H4 (cell line): ENCODE measurements at regions not wholly inside any gene's neighbourhood (a gene's known extent, or its start where the extent isn't known, plus 50 kb on each side); places are given as distances from the start of the nearest gene placed in this dataset.
"Not testable (repeated sequence)": the region's sequence is repeated elsewhere in the genome, so short reads cannot be mapped to it uniquely, and the experiment has no call there.

Experiments
- DNase-seq: peaks from one replicate; pipeline ENCODE4 v3.0.0-alpha.2; 2015; ENCODE audit warnings: low spot score

DNA sequence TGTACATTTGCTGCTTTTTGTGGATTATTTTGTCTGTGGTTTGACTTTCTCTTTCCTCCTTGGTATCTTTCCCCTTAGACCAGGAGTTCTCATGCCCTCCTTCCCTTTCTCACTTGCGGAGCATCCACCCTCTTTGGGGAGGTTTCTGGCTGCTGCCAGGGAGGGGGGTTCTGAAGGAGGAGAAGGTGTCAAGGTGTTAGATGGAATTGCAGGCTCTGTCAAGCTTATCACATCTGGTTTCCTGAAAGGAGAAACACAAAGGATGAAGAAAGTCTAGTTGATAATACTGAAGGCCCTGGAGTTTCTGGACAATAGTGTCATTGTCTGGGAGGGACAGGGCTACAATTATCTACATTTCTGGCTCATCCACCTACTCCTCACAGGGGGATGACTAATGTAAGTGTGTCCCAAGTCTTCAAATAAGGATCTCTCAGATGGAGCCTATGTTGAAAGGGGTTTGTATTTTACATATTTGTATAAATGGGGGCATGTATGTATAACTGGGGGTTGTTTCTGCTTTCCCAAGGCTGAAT is 217.3 kb upstream of the CCDC196 start:
- DNase-seq = no peak

DNA sequence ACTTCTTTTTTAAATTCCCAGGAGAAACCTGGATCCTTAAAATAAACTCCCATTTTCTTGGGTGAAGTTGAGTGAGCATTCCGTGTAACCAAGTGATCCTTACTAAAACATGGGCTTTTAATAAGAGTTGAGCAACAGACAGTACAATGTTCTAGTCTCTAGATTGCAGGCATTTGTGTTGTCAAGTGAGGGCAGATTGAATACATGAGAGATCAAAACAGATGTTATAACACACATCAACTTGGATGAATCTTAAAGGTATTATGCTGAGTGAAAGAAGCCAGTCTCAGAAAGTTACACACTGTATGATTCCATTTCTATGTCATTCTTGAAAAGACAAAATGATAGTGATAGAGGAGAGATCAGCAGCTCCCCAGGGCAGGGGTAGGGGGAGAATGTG is 213.9 kb upstream of the CCDC196 start:
- no peak for DNase-seq

DNA sequence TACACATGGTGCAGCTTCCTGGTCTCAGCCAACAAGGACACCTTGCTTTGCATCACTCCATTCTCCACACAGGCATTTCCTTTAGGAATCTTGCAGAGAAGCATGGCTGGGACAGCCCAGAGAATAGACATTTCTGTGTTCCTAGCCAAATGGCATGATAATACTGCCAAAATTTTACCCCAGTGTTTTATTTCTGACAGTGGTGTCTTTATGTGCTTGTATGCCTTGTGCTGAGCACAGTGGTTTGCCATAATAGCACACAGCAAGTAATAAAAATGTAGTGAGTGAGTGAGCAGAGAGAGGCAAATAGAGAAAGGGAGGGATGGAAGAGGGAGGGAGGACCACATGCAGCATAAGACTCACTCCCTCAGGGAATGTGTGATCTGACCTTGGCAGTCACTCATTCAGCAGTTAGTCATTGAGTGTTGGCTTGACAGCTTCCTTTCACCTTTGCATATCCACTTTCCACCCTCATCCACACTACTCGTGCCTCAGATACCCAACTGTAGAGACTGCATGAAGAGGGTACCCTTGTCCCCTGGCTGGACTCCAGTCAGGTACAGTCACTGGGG is 212.8 kb upstream of the CCDC196 start:
- no peak for DNase-seq

DNA sequence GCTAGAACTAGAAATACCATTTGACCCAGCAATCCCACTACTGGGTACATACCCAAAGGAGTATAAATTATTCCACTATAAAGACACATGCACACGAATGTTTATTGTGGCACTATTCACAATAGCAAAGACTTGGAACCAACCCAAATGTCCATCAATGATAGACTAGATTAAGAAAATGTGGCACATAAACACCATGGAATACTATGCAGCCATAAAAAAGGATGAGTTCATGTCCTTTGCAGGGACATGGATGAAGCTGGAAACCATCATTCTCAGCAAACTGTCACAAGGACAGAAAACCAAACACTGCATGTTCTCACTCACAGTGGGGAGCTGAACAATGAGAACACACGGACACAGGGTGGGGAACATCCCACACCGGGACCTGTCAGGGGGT is 207.8 kb upstream of the CCDC196 start:
- not testable (repeated sequence) for DNase-seq

DNA sequence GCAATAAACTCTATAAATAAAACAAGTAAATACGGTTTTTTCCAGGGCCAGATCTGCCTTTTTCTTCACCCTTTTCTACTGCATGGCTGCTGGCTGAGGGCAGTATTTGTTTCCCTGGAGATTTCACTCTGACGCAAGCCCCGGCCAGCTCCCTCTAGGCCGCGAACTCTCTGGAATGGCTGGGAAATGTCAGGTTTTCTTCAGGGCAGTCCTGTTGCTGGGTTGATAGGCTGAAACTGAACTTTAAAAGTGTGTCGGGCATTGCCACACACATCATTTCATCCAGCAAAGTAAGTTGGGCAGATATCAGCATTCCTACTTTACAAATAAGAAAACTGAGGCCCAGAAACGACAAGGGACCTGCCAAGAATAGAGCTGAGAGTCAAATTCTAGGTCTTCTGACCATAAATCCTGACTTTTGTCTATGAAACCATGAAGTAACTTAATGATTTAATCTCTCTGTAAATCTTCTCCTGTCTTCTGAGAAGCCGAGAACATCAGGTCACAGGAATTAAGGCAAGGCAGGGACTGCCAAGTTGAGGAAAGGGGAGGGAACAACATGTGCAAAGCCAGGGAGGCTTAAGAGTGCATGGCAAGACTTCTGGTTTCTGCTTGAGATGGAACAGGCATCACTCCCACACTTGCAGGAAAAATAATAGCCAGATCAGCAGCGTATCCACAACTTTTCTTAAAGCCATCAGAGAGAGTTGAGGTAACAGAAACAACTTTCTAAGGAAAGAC is 205.0 kb upstream of the CCDC196 start:
- DNase-seq = no peak

DNA sequence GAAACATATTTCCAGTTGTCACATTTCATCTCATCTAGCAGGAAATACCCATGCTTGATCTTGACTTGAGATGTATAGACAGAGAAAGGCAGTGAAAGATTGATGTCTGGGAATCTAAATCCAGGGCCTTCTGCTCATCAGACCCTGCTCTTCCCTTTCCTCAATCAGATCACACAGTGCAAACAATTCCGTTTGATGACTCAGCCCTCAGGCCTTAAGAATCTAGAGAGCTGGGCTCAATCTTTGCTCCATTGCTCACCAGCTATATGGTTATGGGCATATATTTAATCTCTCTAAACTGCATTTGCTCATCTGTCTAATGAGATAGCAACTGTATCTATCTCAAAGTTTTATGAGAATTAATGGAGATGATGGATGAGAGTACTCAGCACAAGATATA is 201.8 kb upstream of the CCDC196 start:
- no peak for DNase-seq

DNA sequence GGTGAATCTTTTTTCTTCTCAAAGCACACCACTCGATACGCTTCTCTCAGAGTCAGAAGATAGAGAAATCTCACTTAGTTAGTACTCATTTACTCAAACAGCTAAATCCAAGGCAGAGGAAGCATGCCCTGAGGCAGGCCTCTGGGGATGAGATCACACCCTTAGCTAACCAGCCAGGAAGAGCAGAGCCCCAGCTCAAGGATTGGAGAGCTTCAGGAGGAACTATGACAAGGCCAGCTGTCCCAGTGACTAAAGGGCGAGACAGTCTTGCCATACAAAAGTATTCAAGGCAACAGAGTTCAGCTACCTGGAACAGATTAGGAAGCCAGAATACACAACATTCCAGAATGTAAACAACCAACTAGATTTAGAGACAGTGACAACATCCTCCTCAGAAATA is 197.7 kb upstream of the CCDC196 start:
- no peak for DNase-seq

DNA sequence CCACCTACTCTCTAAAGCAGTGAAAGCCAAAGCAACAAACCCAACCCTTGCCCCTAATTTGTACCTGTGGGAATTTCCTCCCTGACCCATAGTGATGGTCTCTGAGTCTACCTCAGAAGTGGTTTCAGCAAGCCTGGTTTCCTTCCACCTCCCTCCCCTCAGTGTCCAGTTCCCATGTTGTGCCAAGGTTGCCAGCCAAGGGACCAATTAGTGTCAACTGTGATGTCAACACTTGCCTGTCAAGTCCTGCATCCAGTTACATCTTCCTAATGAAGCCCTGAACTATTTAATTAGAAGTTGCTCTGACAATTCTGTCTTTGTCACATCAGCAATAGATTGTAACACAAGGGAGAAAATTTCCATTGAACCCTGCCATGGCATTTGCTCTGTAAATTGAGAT is 194.4 kb upstream of the CCDC196 start:
- no peak for DNase-seq

DNA sequence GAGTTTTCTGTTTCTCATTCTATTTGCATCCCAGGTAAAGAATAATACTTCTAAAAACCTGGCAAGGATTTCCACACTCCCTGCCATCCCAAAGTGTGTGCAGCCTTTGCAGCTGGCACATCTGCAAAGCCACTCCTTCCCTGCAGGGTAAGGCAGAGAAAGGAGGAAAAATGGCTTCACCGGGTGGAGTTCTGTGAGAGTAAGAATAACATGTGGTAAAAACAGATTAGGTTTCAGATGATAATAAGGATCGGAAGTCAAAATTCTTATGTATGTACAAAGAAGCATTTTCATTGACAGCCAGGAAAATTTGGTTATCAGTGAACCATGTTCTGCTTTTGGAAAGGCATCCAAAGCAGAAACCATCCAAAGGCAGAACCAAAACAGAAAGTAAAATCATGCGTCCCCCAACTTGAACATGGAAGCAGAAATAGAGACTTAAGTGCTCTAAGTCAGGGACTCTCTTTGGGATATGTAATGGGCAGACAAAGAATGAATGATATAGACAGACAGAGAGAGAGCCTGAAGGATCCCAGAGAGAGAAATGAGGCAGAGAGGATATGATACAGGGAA is 192.6 kb upstream of the CCDC196 start:
- DNase-seq = no peak

DNA sequence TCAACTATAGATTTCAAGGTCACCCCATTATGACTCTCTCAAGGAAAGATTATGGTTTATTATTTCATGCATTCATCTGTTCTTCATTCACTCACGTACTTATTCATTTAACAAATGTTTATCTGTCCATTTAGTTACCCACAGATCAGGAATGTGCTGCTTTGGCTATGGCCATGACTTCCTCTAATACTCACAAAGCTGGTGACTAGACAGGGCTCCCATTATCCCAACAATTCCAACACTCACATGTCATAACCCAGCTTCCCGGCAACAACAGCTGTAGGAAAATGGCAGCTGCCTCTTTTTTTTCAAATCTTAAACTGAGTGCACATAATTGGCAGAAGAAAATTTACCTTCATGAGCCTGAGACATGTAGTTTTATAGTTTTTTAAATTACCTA is 190.8 kb upstream of the CCDC196 start:
- DNase-seq = no peak

DNA sequence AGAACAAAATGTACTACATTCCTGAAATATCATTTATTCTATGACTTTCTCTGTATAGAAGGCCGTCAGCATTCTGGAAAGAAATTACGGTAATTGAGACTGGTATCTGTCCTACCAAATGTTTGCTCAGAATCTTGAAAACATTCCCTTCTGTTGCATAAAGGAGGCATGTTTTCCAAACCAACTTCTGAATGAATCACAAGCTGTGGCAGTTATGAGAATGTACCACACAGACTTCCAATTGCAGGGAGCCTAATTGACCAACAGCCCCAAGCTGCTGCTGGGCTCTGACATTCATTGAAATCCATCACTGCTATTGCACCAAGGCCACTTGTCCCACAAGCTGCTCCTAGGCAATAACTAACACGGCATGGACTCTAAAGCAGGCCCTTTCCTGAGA is 185.3 kb upstream of the CCDC196 start:
- DNase-seq = no peak

DNA sequence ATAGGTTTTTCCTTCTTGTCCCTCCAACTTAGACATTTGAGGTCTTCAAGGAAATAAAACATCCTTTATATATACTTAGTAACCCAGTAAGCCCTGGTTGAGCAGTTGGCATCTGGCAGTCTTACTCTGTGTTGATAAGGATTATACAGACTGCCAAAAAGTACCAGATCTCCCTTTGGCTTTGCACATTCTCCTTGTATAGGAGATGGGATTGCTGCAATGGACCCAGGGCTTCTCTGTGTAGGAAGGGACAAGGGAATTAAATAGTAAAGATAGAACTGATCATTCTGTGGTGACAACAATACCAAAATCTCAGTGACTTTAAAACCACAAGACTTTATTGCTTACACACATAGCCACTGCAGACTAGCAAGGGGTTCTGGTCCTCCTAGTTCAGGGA is 180.1 kb upstream of the CCDC196 start:
- DNase-seq = no peak

DNA sequence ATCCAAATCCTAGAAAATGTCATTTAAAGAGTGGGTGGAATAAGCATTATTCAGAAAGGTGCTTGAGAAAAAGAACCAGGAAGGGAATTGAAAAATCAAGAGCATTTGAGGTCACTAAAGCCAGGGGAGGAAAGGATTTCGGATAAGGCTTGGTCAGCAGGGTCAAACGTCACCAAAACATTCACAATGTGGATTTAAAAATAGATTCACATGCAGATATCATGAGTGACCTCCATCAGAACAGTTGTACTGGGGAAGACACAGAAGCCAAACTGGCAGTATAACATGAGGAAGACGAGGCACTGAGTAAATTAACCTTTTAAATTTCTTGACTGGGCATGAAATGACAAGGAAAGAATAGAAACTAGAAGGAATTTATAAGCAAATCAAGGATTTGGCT is 175.1 kb upstream of the CCDC196 start:
- no peak for DNase-seq

DNA sequence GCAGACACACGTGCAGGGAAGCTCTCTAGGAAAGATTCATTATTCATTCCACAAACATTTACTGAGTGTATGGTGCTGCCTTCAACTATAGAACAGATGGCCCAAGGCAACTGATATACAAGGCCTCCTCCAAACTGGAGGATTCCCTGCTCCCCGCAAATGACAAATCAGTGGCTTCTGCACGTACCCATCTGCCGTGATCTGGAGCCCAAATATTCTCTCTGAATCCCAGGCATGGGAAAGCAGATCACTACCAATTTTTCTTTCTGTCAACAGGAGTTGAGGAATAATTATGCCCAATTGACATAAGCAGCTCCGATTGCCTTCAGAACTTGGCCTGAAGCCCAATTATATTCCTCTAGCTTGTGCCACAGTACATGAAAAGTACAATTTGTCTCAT is 174.2 kb upstream of the CCDC196 start:
- DNase-seq = no peak

DNA sequence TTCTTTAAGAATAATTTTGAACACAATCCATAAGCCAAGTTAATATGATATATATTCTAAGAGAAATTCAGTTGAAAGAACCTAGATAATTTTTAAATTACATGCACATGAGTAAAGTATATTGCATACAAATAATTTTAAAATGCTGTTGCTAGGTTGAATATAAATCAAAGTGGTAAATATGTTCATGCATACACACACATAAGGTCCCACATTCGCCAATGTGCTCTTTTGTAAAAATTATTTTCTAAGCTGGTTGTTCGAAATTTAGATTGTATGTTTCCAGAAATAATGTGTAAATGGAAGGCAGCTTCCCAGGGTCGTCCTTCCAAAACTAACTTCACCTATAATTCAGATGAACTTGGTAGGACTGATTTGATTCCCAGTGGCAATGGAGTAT is 173.7 kb upstream of the CCDC196 start:
- DNase-seq = no peak

DNA sequence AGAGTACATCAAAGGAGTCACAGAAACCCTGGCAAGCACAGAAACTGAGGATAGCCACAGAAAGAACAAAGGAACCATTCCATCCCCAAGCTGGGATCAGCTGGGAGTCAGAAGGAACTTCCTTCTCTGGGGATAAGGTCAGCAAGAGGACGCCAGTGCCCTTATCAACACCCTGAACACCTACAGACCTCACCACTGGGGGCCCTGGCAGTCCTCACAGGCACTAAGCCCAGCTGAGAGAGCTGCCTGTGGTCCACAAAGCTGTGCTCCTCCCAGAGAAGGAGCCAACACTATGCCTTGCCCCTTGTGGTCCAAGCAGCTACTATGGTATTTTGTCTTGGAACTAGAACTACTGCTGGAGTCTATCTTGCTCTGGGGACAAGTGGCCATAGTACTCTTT is 171.1 kb upstream of the CCDC196 start:
- no peak for DNase-seq

DNA sequence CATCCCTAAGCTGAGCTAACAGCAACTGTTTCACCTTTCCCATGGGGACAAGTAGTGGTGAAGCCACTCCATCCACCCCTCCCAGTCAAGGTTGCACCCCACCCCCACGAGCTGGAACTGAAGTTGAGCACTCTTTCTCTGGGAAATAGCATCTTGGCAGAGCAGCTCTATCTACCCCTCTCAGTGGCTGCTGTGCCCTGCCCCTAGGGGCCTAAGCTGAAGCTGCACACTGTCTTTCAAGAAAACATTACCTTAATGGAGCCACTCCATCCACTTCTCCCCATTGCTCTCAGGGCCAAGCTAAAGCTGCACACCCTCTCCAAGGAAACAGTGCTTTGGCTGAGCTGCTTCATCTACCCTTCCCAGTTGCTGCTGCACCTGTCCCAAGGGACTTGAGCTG is 170.6 kb upstream of the CCDC196 start:
- DNase-seq = no peak

DNA sequence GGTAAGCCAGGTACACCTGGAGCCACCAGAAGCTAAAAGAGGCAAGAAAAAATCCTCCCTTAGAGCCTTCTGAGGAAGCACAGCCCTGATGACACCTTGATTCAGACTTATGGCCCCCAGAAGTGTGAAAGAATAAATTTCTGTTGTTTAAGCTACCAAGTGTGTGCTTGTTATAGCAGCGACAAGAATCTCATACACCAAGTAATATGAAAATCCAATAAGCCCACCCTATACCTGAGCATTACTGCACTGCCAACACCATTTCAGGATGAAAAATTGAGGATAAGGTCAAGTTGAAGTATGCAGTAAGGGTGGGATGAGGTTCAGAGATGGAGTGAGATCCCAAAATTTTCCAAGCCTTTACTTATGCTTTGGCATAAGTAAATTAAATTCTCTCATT is 163.6 kb upstream of the CCDC196 start:
- DNase-seq = no peak

DNA sequence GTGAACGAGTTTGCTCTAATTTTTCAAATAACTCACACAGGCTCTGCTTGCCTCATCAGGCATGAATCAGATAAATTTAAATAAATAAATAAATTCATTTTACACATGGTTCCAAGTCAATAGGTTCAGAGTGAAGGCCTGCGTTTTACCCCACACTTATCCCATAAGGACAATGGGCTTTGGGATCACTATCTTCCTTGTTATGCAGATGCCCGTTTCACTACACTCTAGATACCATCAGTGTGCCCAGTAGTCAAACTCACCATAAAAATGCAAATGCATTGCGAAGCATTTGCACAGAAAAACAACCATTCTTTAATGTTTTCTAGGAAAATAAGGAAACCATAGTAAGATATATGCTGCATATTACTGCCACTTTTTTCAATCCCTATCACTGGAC is 155.9 kb upstream of the CCDC196 start:
- no peak for DNase-seq

DNA sequence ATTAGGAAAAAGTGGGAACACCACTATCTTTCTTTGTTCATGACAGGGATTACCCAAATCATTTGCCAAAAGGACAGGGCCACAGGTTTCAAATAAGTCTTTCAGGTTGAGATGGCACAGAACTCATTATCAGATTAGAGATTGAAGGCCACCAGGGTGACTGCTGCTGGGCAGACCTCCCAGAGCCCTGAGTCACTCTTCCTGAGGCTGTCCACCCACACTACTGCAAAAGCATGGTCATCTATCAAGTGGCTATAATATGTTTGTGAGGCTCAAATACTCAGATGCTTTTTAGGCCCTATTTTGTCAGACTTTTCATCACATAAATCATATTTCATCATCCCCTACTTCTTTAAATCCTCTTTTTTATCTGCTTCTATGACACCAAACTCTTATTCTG is 155.3 kb upstream of the CCDC196 start:
- DNase-seq = no peak

DNA sequence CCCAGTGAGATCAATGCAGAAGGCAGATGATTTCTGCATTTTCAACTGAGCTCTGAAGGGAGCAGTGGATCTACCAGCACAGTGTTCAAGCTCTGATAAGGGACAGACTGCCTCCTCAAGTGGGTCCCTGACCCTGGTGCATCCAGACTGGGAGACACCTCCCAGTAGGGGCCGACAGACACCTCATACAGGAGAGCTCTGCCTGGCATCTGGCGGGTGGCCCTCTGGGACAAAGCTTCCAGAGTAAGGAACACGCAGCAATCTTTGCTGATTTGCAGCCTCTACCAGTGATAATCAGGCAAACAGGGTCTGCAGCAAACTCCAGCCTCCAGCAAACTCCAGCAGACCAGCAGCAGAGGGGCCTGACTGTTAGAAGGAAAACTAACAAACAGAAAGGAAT is 152.9 kb upstream of the CCDC196 start:
- not testable (repeated sequence) for DNase-seq

DNA sequence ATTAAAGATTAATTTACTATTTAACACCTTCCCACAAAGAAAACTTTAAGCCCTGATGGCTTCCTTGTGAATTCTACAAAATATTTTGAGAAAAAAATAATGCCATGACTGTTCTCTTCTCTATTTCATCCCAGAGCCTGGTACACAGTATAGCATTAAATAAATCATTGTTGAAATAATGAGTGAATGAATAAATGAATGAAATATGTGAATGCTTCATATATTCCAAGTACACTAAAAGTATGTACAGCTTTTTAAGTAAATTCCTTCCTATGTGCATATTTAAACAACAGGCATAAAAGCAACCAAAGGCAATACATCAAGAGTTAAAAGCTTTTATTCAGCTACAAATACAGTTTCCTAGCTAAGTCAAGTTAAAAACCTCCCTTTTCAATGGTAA is 144.9 kb upstream of the CCDC196 start:
- no peak for DNase-seq

DNA sequence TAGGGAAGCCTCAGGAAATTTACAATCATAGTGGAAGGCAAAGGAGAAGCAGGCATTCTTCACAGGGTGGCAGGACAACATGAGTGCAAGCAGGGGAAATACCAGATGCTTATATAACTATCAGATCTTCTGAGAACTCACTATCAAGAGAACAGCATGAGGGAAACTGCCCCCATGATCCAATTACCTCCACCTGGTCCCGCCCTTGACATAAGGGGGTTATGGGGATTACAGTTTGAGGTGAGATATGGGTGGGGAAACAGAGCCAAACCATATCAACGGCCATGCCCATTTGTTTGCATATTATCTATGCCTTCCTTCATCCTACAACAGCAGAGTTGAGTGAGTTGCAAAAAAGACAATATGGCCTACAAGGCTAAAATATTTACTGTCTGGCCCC is 140.2 kb upstream of the CCDC196 start:
- no peak for DNase-seq

DNA sequence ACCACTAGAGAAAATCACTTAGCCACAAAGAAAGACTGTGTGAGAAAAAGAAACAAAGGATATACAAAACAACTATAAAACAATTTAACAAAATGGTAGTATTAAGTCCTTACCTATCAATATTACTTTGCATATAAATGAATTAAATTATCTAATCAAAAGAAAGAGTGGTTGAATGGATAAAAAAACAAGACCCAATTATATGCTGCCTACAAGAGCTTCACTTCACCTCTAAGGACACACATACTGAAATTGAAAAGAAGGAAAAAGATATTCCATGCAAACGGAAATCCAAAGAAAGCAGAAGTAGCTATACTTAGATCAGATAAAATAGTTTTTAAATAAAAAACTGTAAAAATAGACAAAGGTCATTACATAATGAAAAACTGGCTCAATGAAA is 134.9 kb upstream of the CCDC196 start:
- no peak for DNase-seq
